Activated CD8-positive, alpha-beta T cell treated with anti-CD3 and anti-CD28 coated beads for 36 hours (primary cell): ENCODE measurements at regions not wholly inside any gene's neighbourhood (a gene's known extent, or its start where the extent isn't known, plus 50 kb on each side); places are given as distances from the start of the nearest gene placed in this dataset.

Experiments
- ATAC-seq: fragments of 200-7000 bp; cut with Tn5 transposase; one replicate; pipeline ENCODE4 v1.10.0; 2021; ENCODE audit warnings: mild to moderate bottlenecking, moderate library complexity
- CTCF ChIA-PET: fragments of 350-600 bp; sonication (Branson Sonifier 250); formaldehyde crosslinking; loops from one replicate; lab custom pipeline; 2021; ENCODE audit warnings: antibody characterized with exemption; lab: Charles Lee
- POLR2A ChIA-PET: fragments of 350-600 bp; sonication (Branson Sonifier 250); formaldehyde crosslinking; loops from one replicate; lab custom pipeline; 2021; ENCODE audit warnings: antibody characterized with exemption; lab: Charles Lee
- DNase-seq: peaks from one replicate; pipeline ENCODE4 v3.0.0-alpha.2; 2020
- H3K27ac Mint-ChIP-seq: one replicate; pipeline ENCODE4 v1.8.0; 2021; ENCODE audit warnings: mild to moderate bottlenecking, mixed read lengths
- H3K27me3 Mint-ChIP-seq: one replicate; pipeline ENCODE4 v1.8.0; 2021; ENCODE audit warnings: mixed read lengths
- H3K36me3 Mint-ChIP-seq: one replicate; pipeline ENCODE4 v1.8.0; 2021; ENCODE audit warnings: low read depth, mixed read lengths
- H3K4me1 Mint-ChIP-seq: one replicate; pipeline ENCODE4 v1.8.0; 2021; ENCODE audit warnings: low read depth, mixed read lengths
- H3K4me3 Mint-ChIP-seq: one replicate; pipeline ENCODE4 v1.8.0; 2021; ENCODE audit warnings: mild to moderate bottlenecking, moderate library complexity, mixed read lengths
- H3K9me3 Mint-ChIP-seq: one replicate; pipeline ENCODE4 v1.8.0; 2021; ENCODE audit warnings: mixed read lengths
- CTCF ChIP-seq: fragments of 200-600 bp; IDR thresholded peaks from one replicate; pipeline ENCODE4 v1.8.0; 2022; ENCODE audit warnings: antibody characterized with exemption, mild to moderate bottlenecking
- intact Hi-C: fragments of 100-400 bp; cut with micrococcal nuclease; formaldehyde crosslinking; loops from one replicate; pipeline ENCODE4 v1.10.0; 2022

GRCh38 chr4:124797223-124797622 lies 84.7 kb upstream of the ANKRD50 start:
- Mint-ChIP-seq H3K27me3 (no peaks in the 10 kb centered on the region), H3K4me3 (no peak overlapping the region), H3K27ac (no peak overlapping the region), H3K36me3 (no peaks in the 10 kb centered on the region), H3K9me3 (no peaks in the 10 kb centered on the region), H3K4me1 (no peaks in the 10 kb centered on the region)
- CTCF ChIA-PET = no interaction called here
- ATAC-seq = no peak
- intact Hi-C loops = no loop called here
- no peak for DNase-seq
- POLR2A ChIA-PET = no interaction called here
- TF ChIP-seq CTCF = no peak

- CTCF ChIA-PET = no interaction called here
- Mint-ChIP-seq H3K36me3 (no peaks in the 10 kb centered on the region), H3K27ac (no peak overlapping the region), H3K27me3 (no peaks in the 10 kb centered on the region), H3K4me3 (no peak overlapping the region), H3K9me3 (no peaks in the 10 kb centered on the region), H3K4me1 (no peaks in the 10 kb centered on the region)
- ATAC-seq (no peak), DNase-seq (no peak)
- no peak for TF ChIP-seq CTCF
- POLR2A ChIA-PET = no interaction called here
- intact Hi-C loops = no loop called here
Observed at GRCh38 chr4:124790471-124790870, 77.9 kb upstream of the ANKRD50 start.

- H3K4me3 Mint-ChIP-seq = no peak overlapping the region
- H3K27ac Mint-ChIP-seq = no peak overlapping the region
- no peaks in the 10 kb centered on the region for H3K9me3 Mint-ChIP-seq
- intact Hi-C loops = no loop called here
- H3K36me3 Mint-ChIP-seq = no peaks in the 10 kb centered on the region
- TF ChIP-seq CTCF = no peak
- no peak for ATAC-seq
- CTCF ChIA-PET = no interaction called here
- no peaks in the 10 kb centered on the region for H3K27me3 Mint-ChIP-seq
- no peaks in the 10 kb centered on the region for H3K4me1 Mint-ChIP-seq
- DNase-seq = no peak
- POLR2A ChIA-PET = no interaction called here
Observed at GRCh38 chr4:124786634-124787033, 74.1 kb upstream of the ANKRD50 start.

- no peaks in the 10 kb centered on the region for H3K27me3 Mint-ChIP-seq
- DNase-seq (no peak), ATAC-seq (no peak)
- intact Hi-C loops = no loop called here
- H3K36me3 Mint-ChIP-seq = no peaks in the 10 kb centered on the region
- TF ChIP-seq CTCF = no peak
- CTCF ChIA-PET = no interaction called here
- POLR2A ChIA-PET = no interaction called here
- H3K4me1 Mint-ChIP-seq = no peaks in the 10 kb centered on the region
- no peak overlapping the region for H3K27ac Mint-ChIP-seq
- H3K4me3 Mint-ChIP-seq = no peak overlapping the region
- H3K9me3 Mint-ChIP-seq = no peaks in the 10 kb centered on the region
Observed at GRCh38 chr4:124785645-124786044, 73.1 kb upstream of the ANKRD50 start.

GRCh38 chr4:124783847-124784246 lies 71.3 kb upstream of the ANKRD50 start:
- H3K36me3 Mint-ChIP-seq = no peaks in the 10 kb centered on the region
- CTCF ChIA-PET = no interaction called here
- no peak overlapping the region for H3K4me3 Mint-ChIP-seq
- intact Hi-C loops = no loop called here
- H3K27ac Mint-ChIP-seq = no peak overlapping the region
- DNase-seq (no peak), ATAC-seq (no peak)
- H3K9me3 Mint-ChIP-seq = no peaks in the 10 kb centered on the region
- no peaks in the 10 kb centered on the region for H3K4me1 Mint-ChIP-seq
- no peaks in the 10 kb centered on the region for H3K27me3 Mint-ChIP-seq
- POLR2A ChIA-PET = no interaction called here
- no peak for TF ChIP-seq CTCF
